H1 (cell line): ENCODE measurements at regions not wholly inside any gene's neighbourhood (a gene's known extent, or its start where the extent isn't known, plus 50 kb on each side); places are given as distances from the start of the nearest gene placed in this dataset.

Source experiments
- BRCA1 ChIP-seq: IDR thresholded peaks from 2 replicates; pipeline ENCODE4 v1.6.1; 2012; ENCODE audit warnings: low read depth, low read length, improper control_type of control experiment
- CEBPB ChIP-seq: IDR thresholded peaks from 2 replicates; pipeline ENCODE4 v1.6.1; 2012; ENCODE audit warnings: low read depth, low read length
- E2F6 ChIP-seq: IDR thresholded peaks from 2 replicates; pipeline ENCODE4 v1.6.1; 2012; ENCODE audit warnings: inconsistent platforms
- SIN3A ChIP-seq, 2 experiments: IDR thresholded peaks in 1 of 2; conservative IDR thresholded peaks in 1 of 2; 2 replicates each; pipeline ENCODE4 v1.6.1; 2011 to 2012; ENCODE audit warnings: low read length in 2 of 2, improper control_type of control experiment in 1 of 2, low read depth in 1 of 2, mild to moderate bottlenecking in 1 of 2
- SIRT6 ChIP-seq: IDR thresholded peaks from one replicate; pipeline ENCODE4 v1.7.1; 2012; ENCODE audit warnings: low read length, inconsistent platforms
- TEAD4 ChIP-seq: IDR thresholded peaks from 2 replicates; pipeline ENCODE4 v1.6.1; 2012; ENCODE audit warnings: low read depth, low read length, inconsistent platforms, mixed read lengths
- ZNF274 ChIP-seq: IDR thresholded peaks from 2 replicates; pipeline ENCODE4 v1.7.0; 2012; ENCODE audit warnings: low read length, borderline replicate concordance; ENCODE audit errors: extremely low read depth
- TF ChIP-seq, protein P1 (sequence below): fragments of 300-600 bp; sonication (generic); IDR thresholded peaks from 2 replicates; pipeline ENCODE4 v1.7.1; 2012; ENCODE audit warnings: low read length, moderate library complexity, mild to moderate bottlenecking, inconsistent platforms; ENCODE audit not compliant: insufficient replicate concordance
- TF ChIP-seq, protein P2 (sequence below): IDR thresholded peaks from 2 replicates; pipeline ENCODE4 v1.6.1; 2012; ENCODE audit warnings: low read length, inconsistent platforms
- TF ChIP-seq, protein P3 (sequence below): IDR thresholded peaks from 2 replicates; pipeline ENCODE4 v1.6.1; 2012; ENCODE audit warnings: inconsistent platforms

DNA sequence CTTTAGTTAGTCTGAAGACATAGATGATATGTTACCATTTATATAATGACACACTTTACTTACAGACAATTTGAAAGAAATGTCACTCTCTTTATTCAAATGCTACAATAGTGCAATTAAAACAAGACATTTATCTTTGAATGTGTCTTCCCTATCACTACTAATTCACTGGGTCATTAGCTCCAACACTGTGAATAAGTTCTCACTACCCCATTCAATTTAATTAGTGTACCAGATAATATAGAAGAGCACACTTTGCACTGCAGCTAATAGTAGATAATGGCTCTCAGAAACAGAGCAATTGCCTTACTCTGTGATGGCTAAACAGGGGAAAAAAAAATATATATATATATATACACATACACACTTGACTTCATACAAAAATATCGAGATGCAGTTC lies 497.0 kb downstream of the DTWD2 start (continued):
- TF ChIP-seq, protein P1, sequence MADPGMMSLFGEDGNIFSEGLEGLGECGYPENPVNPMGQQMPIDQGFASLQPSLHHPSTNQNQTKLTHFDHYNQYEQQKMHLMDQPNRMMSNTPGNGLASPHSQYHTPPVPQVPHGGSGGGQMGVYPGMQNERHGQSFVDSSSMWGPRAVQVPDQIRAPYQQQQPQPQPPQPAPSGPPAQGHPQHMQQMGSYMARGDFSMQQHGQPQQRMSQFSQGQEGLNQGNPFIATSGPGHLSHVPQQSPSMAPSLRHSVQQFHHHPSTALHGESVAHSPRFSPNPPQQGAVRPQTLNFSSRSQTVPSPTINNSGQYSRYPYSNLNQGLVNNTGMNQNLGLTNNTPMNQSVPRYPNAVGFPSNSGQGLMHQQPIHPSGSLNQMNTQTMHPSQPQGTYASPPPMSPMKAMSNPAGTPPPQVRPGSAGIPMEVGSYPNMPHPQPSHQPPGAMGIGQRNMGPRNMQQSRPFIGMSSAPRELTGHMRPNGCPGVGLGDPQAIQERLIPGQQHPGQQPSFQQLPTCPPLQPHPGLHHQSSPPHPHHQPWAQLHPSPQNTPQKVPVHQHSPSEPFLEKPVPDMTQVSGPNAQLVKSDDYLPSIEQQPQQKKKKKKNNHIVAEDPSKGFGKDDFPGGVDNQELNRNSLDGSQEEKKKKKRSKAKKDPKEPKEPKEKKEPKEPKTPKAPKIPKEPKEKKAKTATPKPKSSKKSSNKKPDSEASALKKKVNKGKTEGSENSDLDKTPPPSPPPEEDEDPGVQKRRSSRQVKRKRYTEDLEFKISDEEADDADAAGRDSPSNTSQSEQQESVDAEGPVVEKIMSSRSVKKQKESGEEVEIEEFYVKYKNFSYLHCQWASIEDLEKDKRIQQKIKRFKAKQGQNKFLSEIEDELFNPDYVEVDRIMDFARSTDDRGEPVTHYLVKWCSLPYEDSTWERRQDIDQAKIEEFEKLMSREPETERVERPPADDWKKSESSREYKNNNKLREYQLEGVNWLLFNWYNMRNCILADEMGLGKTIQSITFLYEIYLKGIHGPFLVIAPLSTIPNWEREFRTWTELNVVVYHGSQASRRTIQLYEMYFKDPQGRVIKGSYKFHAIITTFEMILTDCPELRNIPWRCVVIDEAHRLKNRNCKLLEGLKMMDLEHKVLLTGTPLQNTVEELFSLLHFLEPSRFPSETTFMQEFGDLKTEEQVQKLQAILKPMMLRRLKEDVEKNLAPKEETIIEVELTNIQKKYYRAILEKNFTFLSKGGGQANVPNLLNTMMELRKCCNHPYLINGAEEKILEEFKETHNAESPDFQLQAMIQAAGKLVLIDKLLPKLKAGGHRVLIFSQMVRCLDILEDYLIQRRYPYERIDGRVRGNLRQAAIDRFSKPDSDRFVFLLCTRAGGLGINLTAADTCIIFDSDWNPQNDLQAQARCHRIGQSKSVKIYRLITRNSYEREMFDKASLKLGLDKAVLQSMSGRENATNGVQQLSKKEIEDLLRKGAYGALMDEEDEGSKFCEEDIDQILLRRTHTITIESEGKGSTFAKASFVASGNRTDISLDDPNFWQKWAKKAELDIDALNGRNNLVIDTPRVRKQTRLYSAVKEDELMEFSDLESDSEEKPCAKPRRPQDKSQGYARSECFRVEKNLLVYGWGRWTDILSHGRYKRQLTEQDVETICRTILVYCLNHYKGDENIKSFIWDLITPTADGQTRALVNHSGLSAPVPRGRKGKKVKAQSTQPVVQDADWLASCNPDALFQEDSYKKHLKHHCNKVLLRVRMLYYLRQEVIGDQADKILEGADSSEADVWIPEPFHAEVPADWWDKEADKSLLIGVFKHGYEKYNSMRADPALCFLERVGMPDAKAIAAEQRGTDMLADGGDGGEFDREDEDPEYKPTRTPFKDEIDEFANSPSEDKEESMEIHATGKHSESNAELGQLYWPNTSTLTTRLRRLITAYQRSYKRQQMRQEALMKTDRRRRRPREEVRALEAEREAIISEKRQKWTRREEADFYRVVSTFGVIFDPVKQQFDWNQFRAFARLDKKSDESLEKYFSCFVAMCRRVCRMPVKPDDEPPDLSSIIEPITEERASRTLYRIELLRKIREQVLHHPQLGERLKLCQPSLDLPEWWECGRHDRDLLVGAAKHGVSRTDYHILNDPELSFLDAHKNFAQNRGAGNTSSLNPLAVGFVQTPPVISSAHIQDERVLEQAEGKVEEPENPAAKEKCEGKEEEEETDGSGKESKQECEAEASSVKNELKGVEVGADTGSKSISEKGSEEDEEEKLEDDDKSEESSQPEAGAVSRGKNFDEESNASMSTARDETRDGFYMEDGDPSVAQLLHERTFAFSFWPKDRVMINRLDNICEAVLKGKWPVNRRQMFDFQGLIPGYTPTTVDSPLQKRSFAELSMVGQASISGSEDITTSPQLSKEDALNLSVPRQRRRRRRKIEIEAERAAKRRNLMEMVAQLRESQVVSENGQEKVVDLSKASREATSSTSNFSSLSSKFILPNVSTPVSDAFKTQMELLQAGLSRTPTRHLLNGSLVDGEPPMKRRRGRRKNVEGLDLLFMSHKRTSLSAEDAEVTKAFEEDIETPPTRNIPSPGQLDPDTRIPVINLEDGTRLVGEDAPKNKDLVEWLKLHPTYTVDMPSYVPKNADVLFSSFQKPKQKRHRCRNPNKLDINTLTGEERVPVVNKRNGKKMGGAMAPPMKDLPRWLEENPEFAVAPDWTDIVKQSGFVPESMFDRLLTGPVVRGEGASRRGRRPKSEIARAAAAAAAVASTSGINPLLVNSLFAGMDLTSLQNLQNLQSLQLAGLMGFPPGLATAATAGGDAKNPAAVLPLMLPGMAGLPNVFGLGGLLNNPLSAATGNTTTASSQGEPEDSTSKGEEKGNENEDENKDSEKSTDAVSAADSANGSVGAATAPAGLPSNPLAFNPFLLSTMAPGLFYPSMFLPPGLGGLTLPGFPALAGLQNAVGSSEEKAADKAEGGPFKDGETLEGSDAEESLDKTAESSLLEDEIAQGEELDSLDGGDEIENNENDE, result no peak
- TF ChIP-seq SIRT6, result no peak
- no peak for TF ChIP-seq TEAD4
- TF ChIP-seq ZNF274, result no peak
- no peak for TF ChIP-seq SIN3A (conservative IDR thresholded peaks at IDR 0.05 in 1 of 2, IDR thresholded peaks at IDR 0.05 in 1 of 2; ENCODE audit: low read depth in 1 of 2, low read length in 2 of 2)
- no peak for TF ChIP-seq CEBPB
- no peak for TF ChIP-seq BRCA1
- TF ChIP-seq, protein P2, sequence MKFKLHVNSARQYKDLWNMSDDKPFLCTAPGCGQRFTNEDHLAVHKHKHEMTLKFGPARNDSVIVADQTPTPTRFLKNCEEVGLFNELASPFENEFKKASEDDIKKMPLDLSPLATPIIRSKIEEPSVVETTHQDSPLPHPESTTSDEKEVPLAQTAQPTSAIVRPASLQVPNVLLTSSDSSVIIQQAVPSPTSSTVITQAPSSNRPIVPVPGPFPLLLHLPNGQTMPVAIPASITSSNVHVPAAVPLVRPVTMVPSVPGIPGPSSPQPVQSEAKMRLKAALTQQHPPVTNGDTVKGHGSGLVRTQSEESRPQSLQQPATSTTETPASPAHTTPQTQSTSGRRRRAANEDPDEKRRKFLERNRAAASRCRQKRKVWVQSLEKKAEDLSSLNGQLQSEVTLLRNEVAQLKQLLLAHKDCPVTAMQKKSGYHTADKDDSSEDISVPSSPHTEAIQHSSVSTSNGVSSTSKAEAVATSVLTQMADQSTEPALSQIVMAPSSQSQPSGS, result no peak
- TF ChIP-seq, protein P3, sequence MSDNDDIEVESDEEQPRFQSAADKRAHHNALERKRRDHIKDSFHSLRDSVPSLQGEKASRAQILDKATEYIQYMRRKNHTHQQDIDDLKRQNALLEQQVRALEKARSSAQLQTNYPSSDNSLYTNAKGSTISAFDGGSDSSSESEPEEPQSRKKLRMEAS, result no peak
- TF ChIP-seq E2F6, result no peak
- TF ChIP-seq, all 59 proteins: peak for 0
